GM21381 (cell line): ENCODE measurements at regions not wholly inside any gene's neighbourhood (a gene's known extent, or its start where the extent isn't known, plus 50 kb on each side); places are given as distances from the start of the nearest gene placed in this dataset.

ENCODE experiments used
- ATAC-seq: cut with Tn5 transposase; IDR thresholded peaks from one replicate; pipeline ENCODE4 v1.9.1; 2021; ENCODE audit warnings: mild to moderate bottlenecking, moderate library complexity; ENCODE audit not compliant: unreplicated experiment

DNA sequence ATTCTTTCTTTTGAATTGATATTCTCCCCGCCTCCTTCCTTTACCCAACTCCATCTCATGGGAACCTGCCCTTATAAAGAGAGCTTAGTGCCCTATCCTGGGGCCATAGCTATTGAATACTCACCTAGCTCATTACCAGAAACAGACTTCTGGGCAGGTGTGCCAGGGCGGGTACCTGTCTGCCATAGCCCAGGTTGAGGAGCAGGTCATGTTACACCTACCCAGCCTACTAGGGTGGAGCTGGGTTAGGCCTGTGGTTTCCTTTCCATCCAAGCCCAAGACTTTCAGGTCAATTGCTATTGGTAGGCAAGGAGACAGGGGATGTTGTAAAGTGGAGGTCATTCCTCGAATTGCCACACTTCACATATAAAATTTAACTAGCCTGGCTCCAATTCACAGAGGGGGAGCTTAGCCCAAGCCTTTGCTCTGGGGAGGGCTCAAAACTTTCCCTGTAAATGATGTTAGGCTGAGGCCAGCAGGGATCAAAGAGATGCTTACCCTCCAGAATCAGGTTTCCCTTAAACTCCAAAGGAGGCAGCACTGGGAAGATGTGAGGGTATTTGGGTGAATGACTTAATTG lies 87.1 kb upstream of the IPO9 start:
- ATAC-seq = no peak

DNA sequence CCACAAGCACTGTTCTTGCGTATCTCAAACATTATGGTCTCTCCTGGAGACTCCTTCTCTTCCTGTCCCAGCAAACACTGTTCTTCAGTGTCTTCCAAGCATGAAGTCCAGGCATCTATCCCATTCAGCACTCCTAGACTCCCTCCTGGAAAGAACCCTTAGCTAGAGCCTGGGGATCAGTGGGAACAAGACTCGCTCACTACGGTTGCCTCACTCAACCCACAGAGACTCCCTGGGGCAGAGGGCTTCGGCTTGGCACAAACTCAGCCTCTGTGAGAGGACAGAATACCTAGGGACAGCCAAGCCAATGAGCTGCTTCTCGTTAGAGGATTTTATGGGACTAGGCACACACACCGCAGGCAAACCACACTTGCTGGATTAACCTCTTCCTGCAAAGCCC lies 86.5 kb upstream of the IPO9 start:
- ATAC-seq = no peak

DNA sequence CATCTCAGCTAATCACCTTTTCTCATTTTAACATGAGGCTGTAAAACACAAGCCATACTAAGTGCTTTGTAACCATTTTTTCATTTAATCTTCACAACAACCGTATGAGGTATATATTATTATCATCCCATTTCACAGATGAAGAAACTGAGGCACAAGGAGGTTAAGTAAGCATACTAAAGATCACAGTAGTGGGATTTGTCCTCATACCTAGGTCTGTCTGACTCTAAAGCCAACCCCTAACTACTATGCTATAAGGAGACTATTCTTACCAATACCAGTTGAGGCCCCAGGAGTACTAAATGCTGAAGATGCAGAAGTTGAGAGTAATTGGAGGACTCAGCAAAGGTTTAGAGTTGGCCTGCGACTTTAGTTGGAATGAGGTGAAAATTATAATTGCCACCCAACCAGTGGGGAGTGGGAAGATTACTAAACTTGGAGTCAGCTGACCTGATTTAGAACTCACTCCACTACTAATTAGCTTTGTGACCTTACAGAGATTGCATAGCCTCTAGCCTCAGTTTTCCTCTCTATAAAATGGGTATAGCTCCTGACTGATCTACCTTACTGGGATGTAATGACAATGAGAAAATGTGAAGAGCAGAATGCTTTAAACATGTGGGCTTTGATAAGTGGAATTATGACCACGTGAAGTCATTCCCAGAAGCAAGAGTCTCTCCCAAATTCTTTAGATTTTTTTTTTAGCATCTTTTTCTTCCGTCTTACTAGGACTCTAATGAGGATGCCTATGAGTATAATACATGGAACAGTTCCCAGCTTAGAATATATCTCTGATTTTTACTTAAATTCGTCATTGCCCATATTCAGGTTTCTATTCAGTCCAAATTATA lies 85.8 kb upstream of the IPO9 start:
- ATAC-seq = no peak

DNA sequence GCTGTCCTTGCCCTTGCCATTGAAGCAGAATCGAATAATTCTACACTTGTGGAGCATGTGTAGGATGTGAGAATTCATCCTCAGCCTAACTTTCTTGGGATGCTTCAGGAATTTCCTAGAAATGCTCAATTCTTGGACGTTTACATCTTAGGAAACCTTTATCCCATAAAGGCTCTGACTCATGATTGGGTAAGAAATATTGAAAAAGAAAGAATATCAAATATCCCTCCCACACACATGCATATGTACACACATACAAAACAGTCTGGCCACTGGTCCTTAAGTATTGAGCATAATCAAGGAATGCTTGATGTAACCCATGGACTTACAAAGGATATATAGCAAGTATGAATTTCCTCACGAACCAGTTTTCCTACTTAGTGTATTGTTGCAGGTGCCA lies 83.9 kb upstream of the IPO9 start:
- ATAC-seq = no peak

DNA sequence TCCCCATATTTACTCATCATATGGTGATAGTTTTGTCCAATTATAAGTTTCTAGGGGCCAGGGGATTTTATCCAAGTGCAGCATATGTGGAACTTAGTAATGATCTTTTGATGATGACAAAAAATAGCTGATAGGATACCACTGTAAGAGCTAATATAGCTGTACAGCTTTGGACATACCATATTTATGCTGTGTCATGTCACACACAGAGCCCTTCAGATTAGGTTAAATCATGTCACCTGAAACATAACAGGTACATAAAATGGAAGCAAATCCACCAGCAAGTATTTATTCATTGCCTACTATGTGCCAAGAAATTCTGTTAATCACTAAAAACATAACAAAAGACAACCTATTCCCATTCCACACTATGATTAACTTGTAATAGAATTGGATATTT lies 82.8 kb upstream of the IPO9 start:
- no peak for ATAC-seq

DNA sequence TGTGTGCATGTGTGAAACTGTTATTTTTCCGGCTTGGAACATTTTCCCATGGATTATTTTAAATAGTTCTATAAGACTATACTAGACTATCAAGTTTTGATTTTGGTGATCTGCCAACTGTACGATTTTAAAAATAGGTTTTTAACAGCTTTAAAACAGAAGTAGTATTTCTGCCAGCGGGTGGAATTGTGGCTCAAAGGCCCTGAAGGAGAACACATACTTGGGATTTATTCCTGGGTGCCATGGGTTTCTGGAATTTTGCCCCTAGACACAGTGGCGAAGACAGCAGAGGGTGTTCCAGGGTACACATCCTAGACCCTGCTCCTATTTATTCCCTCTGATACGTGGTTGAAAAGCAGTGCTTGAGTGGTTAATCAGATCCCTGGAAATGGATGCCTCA lies 81.7 kb upstream of the IPO9 start:
- no peak for ATAC-seq

DNA sequence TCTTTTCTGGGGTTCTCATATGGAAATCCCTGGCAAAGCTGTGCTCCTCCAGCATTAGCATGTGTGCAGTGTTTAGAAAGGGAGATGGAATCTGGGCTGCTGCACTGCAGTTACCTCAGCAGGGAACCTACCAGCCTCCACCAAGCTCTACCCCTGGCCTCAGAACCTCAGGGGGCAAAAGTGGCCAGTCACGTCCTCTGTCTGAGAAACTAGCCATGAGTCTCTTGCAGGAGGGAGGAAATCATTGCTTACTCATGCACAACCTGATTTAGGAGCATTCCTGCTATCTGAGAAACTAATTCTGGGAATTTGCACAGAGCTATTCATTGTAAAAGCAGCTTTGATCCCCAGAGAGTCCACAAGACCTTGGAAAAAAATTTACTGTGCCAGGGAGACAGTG lies 80.6 kb upstream of the IPO9 start:
- no peak for ATAC-seq

DNA sequence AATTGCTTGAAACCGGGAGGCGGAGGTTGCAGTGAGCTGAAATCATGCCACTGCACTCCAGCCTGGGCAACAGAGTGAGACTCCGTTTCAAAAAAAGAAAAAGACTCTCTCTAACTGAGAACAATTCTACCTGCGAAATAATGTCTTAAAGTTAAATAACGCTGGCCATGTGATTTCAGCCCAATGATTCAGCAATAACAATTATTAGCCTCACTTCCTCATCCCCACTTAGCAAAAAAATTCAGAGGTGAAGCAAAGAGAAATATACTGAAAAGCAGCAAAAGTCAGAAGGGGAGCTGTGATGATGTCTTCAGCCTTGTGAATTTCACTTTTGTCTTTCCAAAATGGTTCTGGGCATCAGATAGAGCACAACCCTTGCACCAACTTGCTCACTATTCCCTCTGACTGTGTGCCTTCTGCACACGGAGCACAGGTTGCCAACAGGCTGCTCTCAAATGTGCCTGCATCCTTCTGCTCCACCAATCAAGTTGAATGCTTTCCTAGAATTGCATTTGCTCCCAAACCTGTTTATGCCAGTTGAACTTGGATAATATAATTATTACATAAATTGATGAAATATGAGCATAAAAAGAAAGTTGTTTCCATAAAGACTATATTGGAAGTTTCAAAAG lies 79.8 kb upstream of the IPO9 start:
- no peak for ATAC-seq

DNA sequence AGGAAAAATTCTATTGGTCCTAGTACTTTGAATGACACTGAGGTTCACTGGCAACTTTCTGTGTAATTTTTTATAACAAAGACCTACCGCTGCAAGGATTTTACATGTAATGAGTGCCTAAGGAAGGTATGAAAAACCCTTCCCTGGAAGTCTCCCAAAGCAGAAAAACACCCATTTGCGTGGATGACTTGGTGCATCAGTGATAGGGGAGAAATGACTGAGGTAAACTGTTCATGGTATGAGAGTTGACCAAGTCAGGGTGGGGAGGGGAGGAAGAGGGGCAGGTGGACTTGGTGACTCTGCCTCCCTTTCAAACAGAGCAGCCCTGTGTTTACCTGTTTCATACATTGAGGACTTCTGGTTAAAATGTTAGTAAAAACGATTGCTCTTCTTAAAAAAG lies 78.8 kb upstream of the IPO9 start:
- ATAC-seq = no peak

DNA sequence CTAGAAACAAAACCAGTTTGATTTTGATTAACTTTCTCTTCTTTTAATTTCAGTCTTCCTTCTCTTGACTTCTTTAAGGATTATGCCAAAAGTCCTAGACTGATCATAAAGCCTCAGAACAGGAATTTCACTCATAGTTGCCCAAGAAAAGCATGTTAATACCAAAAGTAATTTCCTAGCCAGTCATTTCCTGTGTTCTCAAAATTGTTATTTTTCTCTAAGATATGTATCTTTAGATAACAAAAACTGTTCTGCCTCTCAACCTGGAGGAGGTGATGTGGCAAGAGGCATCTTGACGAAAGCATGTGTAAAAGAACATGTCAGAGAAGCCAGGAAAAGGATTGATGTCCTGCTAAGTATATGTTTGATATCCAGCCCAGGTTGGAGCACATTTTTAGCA lies 78.0 kb upstream of the IPO9 start:
- ATAC-seq = no peak

DNA sequence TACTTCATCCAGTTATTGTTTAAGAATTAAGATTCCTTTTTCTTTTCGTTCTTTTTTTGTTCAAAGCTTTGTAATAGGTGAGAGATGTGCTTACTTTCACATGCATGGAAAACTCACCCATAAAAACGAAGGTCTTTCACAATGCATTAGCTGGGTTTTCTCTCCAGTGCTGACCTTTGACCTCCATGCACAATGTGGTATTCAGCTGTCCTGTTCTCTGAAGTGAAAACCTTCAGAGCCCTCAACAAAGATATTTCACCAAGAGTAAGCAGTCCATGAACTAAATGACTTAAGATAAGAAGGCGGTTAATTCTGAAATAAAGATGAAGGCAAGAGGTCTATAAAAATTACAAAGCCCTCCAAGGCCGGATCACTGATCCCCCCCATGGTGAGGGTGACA lies 77.1 kb upstream of the IPO9 start:
- ATAC-seq = no peak

DNA sequence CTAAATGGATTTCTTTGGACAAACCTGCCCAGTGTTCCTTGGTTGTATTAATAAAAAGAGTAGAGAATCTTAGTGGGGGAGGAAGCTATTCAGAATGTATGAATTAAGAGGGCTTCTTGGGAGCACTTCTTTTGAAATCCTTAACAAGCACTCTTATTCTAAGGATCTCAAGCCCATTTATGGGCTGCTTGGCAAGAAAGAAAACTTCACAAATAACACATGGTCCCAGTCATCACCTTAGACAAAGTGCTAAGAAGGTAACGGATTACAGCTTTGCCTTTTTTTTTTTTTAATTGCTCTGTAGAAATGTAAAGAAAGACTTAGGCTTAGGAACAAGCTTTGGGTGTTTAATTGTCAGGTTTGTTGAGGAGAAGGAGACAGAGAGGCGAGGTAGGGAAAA lies 76.6 kb upstream of the IPO9 start:
- ATAC-seq = no peak

DNA sequence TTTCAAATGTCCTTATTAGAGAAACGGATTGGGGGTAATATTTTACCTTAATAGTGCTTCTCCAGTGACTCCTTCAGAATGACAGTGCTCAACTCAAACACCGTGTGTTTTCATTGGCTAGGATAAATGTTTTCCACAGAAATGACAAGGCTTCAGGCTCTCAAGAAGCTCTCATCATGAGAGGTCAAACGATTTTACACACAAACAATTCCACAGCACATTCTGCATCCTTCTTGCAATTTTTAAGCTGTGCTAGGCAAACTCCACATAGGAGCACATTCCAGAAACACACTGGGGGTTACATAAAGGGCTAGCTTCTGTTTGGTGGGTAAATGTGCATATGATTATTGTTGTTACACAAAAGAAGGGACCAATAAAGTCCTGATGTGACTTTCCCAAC lies 75.5 kb upstream of the IPO9 start:
- no peak for ATAC-seq

DNA sequence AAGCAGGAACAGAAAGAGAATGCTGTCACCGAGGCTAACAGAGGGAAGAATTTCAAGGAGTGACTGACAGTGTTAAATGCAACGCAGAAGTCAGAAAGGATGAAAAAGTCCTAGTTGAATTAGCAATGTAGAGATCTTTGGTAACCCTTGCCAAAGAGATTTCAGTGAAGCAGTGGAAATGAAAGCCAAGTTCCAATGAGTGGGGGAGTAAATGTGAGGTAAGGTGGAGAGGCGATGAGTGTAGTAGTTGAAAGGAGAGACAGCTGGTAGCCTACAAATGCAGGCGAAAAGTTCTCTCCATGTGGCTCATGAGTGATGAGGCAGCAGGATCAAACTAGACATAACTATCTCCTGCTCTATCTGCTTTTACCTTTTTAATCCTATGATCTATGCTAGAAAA lies 74.6 kb upstream of the IPO9 start:
- no peak for ATAC-seq

DNA sequence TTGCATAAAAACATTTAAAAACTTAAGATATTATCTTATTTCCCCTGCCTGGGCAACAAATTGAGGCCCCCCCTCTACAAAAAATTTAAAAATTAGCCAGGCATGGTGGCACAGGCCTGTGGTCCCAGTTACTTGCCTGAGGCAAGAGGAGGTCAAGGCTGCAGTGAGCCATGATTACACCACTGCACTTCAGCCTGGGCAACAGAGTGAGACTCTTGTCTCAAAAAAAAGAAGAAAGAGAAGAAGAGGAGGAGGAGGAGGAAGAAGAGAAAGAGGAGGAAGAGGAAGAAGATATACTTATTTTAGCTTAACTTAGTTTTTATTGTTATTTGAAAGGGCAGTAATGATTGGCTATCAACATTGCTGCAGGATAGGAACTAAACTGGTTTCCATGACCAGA lies 73.8 kb upstream of the IPO9 start:
- no peak for ATAC-seq

DNA sequence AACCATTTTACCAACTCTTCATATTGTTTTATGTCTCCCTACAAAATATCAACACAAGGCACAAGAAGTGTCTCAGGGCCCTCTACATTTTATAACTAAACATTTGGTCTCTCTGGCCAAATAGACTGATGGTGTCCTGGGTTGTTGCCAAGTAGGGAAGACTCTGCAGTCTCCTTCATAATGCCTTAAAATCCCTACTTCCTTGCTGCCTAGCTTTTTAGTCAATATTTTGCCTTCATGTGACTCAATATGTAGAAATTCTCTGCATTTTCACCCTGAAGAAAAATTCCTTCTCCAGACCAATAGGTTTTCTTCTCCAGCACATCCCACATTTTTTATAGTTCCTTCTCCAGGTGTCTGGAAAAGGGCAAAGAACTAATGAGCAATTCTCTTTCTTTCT lies 72.6 kb upstream of the IPO9 start:
- no peak for ATAC-seq

DNA sequence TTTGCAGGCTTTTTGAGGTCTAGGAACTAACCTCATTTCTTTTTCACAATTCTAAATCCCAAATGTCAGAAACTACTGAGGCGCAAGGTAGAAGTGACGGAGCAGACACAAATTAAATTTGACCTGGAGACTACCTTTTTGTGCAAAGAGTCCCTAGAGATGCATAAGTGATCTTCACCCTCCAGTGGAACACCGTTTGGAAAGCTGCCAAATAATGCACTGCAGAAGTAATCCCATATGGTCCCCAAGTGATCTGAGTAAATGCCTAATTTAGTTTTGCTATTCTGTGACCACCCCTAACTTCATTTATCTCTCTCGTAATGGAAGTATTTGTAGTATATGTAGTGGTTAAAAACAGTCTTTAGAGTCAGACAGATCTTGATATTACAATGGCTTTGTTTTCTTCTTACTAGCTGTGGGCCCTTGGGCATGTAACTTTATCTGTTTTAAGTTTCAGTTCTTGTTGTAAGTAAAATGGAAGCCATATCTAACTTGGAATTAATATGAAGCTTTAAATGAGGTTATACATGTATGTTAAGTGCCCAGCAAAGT lies 70.4 kb upstream of the IPO9 start:
- ATAC-seq = no peak

DNA sequence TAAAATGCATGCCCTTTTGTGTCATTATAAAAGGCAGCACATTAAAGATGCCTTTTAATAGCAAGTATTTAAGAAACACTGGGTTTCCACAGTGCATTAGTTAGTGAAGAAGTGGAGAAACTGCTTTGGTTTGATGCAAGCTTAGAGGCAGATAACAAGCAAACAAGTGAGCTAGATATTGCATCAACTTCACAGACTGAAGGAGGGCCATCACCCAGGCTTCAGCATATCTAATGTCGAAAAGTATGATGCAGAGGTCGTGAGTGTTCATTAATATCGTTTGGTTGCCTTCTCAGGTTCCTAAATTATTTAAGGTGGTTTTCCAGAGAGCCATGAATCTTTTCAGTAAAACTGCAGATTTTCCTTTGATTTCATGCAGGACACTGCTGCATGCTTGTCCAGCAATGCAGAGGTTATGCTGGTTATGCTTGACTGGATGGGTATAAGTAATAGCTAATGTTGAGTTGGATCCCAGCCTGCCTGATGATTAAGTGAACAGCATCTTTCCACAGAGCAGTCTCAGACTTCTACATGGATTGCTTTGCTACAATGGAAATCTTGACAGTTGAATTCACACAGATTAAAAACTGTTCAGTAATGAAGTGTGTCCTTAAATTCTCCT lies 69.7 kb upstream of the IPO9 start:
- ATAC-seq = no peak

DNA sequence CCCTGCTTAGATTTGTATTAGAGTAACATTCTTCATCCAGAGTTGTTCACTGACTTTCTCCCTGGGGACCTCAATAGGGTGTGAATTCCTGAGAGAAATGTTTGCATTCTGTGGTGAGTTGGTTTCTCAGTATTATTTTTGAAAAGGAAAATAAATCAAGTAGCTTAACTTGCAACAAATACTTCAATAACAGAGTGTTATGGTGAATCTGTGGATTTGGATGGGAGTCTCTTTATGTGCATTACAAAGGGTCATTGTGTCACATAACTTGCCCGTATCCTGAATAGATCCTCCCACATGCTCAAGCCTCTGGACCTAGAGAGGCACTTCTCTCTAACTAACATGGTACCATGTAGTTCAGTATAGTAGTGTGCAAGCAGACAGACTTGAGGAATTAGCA lies 68.4 kb upstream of the IPO9 start:
- no peak for ATAC-seq

DNA sequence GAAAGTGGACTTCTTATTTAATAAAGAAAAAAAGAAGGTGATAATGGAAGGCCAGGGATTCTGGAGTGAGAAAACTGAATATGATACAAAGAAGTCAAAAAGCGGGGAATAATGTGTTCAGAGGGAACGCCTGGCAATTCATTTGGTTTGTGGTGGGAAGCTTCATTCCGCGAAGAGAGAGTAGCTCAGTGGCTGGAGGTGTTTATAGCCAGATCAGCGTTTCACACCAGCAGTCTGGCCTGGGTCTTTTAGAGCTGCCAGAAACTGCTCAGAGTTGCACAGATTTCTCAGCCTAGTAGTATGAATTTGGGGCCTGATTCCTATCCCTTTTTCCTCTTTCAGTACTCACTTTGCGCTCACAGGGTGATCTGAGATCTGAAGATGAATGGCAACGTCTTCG lies 67.8 kb upstream of the IPO9 start:
- ATAC-seq = no peak

DNA sequence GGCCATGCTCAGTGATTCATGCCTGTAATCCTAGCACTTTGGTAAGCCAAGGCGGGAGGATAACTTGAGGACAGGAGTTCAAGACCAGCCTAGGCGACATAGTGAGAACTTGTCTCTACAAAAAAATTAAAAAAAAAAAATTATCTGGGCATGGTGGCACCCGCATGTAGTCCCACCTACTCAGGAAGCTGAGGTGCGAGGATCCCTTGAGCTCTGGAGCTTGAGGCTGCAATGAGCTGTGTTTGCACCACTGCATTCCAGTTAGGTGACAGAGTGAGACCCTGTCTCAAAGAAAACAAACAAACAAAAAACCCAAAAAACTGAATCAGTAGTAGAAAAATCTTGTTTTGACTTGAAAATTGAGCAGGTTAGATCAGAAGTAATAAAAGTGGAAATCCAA lies 67.1 kb upstream of the IPO9 start:
- no peak for ATAC-seq

DNA sequence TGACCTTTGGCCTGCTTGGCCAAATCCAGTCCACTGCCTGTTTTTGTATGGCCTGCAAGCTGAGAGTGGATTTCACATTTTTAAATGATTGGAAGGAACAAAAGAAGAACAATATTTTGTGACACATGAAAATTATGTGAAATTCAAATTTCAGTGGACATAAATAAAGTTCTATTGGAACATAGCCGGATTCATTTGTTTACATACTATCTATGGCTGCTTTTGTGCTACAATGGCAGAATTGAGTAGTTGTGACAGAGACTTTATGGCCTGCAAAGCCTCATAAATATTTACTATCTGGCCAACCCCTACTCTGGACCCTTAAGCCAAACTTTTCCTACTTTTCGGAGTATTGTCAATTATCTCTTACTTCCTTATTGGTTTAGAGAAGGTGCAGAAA lies 66.6 kb upstream of the IPO9 start:
- no peak for ATAC-seq
